ENCODE measurements at regions not wholly inside any gene's neighbourhood (a gene's known extent, or its start where the extent isn't known, plus 50 kb on each side); places are given as distances from the start of the nearest gene placed in this dataset.

DNA sequence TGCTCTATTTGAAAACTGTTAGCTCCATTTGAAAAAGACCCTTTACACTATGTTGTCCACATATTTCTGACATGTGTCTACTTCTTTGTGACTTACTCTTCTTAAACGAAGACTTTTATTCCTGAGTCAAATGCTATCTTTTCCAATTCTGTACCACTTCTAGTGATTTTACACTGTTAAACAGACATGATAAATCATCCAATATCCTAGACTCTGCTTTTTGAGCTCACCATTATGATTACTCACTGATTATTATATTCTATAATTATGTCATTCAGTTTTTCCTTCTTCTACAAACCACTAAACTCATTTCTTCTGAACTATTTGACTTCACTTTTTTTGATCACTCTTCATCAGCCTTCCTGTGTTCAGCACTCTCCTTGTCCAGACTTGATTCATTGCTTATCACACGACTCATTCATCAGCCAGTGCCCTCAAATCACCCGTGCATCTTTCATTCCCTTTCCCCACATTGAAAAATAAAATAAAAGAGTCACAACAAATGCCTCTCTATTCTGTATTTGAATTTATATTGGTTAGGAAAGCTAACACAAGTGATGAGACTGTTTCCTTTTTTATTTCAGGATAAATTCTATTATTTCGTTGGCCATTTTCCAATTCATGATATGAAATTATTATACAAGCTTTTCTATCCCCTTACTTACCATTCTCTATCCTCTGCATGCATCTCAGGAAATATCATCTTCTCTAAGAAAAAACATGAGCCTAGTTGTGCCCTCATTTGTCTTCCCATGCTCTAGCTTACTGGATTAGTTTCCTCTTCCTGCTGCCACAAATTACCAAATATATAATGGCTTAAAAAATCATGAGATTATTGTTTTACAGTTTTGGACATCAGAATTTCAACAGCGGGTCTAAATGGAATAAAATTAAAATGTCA is 1482.1 kb upstream of the MIR17HG start:
- no peak for DNase-seq

DNA sequence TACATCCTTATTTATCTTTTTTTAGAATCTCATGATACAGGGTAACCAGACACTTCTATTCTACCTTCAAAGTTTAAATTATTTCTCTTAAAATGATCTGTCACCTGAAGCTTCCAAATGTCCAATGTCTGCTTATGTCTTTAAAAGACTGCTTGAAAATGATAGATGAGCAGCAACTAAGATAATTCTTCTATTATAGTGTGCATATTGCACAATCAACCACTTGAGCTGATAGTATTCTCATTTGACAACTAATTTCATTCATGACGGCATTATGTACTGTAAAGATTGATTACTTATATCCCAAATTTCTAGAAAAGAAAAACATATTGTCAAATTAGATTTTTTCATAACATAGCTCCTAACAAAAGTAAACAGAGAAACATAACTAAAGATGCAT is 1478.2 kb upstream of the MIR17HG start:
- no peak for DNase-seq

- no peak for DNase-seq
Measured at GRCh38 chr13:89878904-89879303, 1468.6 kb upstream of the MIR17HG start.

DNA sequence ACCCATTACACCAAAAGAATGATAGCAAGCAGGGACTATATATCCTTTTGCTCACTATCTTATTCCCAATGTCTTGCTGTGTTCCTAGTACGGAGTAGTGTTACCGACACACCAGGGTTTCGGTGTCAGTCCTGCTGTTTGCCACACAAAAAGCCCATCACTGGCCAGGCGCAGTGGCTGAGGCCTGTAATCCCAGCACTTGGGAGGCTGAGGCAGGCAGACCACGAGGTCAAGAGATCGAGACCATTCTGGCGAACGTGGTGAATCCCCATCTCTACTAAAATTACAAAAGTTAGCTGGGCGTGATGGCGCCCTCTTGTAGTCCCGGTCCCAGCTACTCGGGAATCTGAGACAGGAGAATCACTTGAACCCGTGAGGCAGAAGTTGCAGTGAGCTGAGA is 1467.3 kb upstream of the MIR17HG start:
- DNase-seq, result no peak

DNA sequence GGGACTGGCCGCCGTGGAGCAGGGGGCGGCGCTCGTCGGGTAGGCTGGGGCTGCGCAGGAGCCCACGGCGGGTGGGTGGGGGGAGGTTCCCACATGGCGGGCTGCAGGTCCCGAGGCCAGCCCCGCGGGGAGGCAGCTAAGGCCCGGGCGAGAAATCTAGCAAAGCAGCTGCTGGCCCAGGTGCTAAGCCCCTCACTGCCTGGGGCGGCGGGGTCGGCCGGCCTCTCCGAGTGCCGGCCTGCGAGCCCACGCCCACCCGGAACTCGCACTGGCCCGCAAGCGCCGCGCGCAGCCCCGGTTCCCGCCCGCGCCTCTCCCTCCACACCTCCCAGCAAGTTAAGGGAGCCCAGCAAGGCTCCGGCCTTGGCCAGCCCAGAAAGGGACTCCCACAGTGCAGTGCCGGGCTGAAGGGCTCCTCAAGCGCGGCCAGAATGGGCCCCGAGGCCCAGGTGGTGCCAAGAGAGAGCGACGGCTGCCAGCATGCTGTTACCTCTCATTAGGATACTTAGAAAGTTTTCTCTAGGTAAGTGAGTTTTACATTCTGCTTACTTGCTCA is 1463.5 kb upstream of the MIR17HG start:
- no peak for DNase-seq

DNA sequence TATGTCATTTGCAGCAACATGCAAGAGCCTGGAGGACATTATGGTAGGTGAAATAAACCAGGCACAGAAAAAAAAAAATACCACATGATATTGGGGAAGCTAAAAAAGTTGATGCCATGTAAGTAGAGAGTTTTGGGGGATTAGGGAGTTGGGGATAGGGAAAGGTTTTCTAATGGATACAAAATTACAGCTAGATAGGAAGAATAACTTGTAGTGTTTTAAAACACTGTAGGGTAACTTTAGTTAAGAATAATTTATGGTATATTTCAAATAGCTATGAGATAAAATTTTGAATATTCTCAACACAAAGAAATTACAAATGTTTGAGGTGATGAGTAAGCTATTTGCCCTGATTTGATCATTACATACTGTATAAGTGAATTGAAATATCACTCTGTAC is 1456.7 kb upstream of the MIR17HG start:
- DNase-seq, result no peak

DNA sequence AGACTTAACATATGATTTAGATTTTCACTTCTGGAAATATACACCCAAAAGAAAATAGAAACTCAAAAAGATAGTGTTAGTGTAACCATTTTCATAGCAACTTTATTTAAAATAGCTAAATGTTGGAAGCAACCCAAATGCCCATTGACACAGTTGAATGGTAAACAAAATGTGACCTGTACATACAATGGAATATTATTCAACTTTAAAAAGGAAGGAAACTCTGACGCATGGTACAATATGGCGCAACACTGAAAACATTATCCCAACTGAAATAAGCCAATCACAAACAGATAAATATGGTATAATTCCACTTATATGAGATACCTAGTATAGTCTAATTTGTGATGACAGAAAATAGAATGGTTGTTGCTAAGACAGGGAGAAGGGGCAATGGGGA is 1456.1 kb upstream of the MIR17HG start:
- no peak for DNase-seq

DNA sequence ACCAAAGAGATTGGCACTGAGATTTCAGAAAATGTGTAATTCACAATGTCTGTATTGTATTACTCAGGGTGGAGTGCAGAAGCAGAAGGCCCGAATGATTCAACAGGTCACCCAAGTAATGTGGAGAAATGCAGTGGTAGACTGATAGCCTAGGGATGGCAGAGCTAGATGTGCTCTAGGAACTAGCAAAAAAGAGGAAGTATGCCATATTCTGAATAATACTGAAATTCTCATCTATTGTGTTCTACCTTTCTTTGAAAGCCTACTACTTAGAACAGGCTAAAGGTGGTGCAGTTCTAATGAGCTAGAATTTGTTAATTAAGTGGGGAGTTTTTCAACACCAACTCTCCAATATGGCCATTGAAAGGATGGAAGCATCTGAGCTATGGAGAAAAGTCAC is 1449.8 kb upstream of the MIR17HG start:
- DNase-seq, result no peak

GRCh38 chr13:89899302-89900103 is 1448.0 kb upstream of the MIR17HG start:
- no peak for DNase-seq

DNA sequence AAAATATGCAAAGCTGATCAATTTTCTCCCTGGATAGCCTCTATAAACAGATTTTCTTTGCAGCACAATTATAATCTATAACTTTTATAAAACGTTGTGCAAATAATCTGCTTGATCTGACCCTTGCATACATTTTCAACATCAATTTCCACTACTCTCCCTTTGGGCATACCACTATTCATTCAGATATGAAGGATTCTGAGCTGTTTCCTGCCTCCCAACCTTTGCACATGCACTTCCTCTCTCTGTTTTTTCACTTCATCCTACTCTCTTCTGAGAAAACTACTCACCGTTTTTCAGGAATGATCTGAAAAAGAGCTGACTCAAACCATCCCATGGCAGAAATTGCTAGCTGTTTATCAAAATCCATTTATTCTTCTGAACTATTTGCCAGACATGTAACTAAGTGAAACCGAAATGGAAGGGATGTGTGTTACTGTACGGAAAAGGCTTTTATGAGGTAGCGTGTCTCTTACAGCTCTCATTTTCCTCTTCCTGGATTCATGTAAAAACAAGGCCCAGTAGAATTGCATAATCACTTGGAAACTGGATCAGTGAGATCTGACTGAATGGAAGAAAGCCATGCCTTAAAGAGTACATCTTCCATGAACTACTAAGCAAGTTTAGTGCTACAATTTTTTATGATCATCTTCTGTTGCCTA is 1447.3 kb upstream of the MIR17HG start:
- no peak for DNase-seq

GRCh38 chr13:89902223-89902622 is 1445.3 kb upstream of the MIR17HG start:
- no peak for DNase-seq

GRCh38 chr13:89903115-89903514 is 1444.4 kb upstream of the MIR17HG start:
- no peak for DNase-seq

DNA sequence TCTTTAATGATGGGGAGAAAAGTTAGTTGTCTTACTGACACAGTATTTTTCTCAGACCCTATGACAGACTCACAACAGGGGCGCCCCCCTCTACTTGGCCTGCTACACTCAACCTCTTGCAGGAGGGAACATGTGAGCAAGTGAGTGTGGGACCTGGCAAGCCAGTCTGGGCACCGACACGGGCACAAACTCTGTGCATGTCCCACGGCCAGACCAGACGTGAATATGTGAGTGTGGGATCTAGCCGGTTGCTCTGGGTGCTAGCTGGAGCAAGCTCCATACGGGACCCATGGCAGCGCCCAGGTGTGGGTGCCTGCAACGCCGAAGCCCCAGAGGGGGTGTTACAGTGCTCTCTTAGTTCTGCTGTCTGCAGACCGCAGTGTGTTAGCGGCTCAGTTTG is 1437.3 kb upstream of the MIR17HG start:
- DNase-seq, result no peak

- DNase-seq, result no peak
Measured at GRCh38 chr13:89916551-89916950, 1430.9 kb upstream of the MIR17HG start.

- DNase-seq, result no peak
Measured at GRCh38 chr13:89920461-89920860, 1427.0 kb upstream of the MIR17HG start.

GRCh38 chr13:89923052-89923451 is 1424.4 kb upstream of the MIR17HG start:
- no peak for DNase-seq

- DNase-seq, result no peak
Measured at GRCh38 chr13:89923736-89924135, 1423.8 kb upstream of the MIR17HG start.

GRCh38 chr13:89925107-89925506 is 1422.4 kb upstream of the MIR17HG start:
- DNase-seq, result no peak

DNA sequence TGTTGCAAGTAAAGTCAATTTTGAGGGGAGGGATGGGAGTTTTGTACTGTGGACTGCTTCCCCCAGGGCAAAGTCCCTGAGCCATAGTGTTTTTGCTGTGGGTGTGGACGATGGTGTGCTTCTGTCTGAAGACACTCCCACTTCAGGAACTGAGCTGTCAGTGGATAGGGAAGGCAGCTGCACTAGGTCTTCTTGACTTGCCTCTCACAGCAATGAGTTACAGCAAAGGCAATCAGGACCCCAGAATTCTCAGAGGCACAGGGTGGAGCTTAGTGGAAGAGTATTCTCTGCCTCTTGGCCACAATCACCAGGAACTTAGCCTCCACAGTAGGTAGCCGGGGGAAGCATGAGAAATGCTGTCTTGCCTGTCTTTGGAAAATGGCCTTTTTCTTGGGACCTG is 1416.6 kb upstream of the MIR17HG start:
- no peak for DNase-seq

DNA sequence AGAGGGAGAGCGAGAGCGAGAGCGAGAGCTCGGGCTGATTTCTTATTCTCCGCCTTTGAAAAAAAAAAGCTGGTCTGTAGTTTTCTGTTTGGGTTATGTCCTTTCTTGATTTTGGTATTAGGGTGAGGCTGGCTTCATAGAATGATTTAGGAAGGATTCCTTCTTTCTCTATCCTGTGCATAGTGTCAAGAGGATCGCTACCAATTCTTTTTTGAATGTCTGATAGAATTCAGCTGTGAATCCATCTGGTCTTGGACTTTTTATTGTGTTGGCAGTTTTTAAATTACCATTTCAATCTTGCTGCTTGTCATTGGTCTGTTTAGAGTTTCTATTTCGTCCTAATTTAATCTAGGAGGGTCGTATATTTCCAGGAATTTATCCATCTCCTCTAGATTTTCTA is 1414.6 kb upstream of the MIR17HG start:
- no peak for DNase-seq

DNA sequence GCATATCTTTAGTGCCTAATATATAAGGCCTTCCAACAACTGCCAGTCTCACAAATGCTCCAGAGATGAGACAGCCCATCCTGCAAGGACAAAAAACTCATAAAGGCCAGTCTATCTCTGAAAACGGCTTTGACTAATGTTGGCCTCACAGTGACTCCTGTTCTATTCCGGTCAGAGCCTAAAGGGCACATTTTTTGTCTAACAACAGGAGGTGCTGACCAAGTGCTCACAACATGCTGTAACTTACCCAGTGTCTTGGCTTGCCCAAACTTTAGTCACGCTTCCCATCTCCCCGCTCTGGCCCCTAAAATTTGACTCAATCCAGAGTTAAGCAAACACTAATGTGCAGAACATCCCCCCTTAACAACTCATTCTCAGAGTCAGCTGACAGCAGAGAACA is 1411.2 kb upstream of the MIR17HG start:
- no peak for DNase-seq

DNA sequence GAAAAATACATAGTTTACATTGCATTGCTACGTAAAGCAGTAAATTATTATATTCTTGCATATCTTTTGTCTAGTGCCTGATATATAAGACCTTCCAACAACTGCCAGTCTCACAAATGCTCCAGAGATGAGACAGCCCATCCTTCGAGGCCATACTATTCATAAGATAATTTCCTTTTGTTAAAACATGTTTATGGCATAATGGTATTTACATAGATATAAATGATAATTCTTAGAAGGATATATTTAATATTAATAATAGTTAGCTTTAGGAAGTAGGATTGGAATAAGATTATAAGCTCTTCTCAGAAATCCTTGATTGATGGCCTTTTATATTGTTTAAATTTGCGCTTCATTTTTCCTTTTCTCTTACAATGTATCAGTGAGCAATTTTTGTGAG is 1410.1 kb upstream of the MIR17HG start:
- no peak for DNase-seq

DNA sequence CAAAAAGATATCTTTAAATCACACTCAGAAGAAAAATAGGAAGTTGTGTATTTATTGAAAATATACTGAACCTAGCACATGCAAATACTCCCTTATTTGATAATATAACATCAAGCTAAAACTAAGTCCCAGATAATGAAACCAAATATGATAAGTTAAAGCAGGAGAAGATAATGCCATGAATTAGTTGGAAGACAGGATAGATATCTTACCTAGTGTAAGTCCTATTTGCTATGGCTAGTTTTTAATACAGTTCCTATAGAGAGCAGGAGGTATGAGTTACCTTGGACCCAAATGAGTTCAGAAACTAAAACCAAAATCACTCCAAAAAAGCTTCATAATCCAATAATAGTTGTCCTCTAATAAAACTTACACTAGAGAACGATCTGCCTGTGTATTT is 1407.1 kb upstream of the MIR17HG start:
- DNase-seq, result no peak

All from activated T-cell treated with anti-CD3 and anti-CD28 coated beads for 4 hours (primary cell).